ENCODE measurements at regions not wholly inside any gene's neighbourhood (a gene's known extent, or its start where the extent isn't known, plus 50 kb on each side); places are given as distances from the start of the nearest gene placed in this dataset.
"Not testable (repeated sequence)": the region's sequence is repeated elsewhere in the genome, so short reads cannot be mapped to it uniquely, and the experiment has no call there.

- no peak for TF ChIP-seq GMEB1 (CRISPR knock-in tag; IDR thresholded peaks at IDR 0.05; ENCODE audit: borderline replicate concordance)
- no peak for TF ChIP-seq KLF6 (CRISPR knock-in tag; IDR thresholded peaks at IDR 0.05)
- TF ChIP-seq NR1H2 (CRISPR knock-in tag; IDR thresholded peaks at IDR 0.05; ENCODE audit: borderline replicate concordance, low read depth), result no peak
Measured at GRCh38 chr1:29590583-29591565, 354.6 kb downstream of the PTPRU start (continued).

GRCh38 chr1:29589716-29590115 is 353.4 kb downstream of the PTPRU start:
- H3K4me3 ChIP-seq (replicated peaks in 1 of 3; ENCODE audit: insufficient read depth in 1 of 3, low read depth in 2 of 3, low read length in 3 of 3); intact Hi-C loops (cut with micrococcal nuclease; ENCODE audit: unreplicated experiment): not testable (repeated sequence)

More at GRCh38 chr1:29589716-29590115, 353.4 kb downstream of the PTPRU start:
- DNase-seq (ENCODE audit: low spot score); H3K36me3 ChIP-seq (replicated peaks in 1 of 2; ENCODE audit: control insufficient read depth in 1 of 2, insufficient read depth in 2 of 2, low read length in 2 of 2); H3K79me2 ChIP-seq (ENCODE audit: insufficient read depth, low read length); CTCF ChIA-PET (ENCODE audit: low intra/inter-chr PET ratio, low total read pairs); BruUV-seq (replicated peaks); H3K27ac ChIP-seq (ENCODE audit: extremely low read length, insufficient read depth, low read length); ATAC-seq; H3K27me3 ChIP-seq (ENCODE audit: control insufficient read depth in 1 of 2, insufficient read depth in 2 of 2, low read length in 2 of 2); FAIRE-seq; H3K4me2 ChIP-seq (ENCODE audit: low read depth, low read length); H3K4me1 ChIP-seq (ENCODE audit: insufficient read depth, low read length); POLR2A ChIA-PET; H2AFZ ChIP-seq (ENCODE audit: low read length); H4K20me1 ChIP-seq (ENCODE audit: insufficient read depth, low read length); in situ Hi-C loops (cut with HindIII; ENCODE audit: extremely low pct_ligation_motif_present, low pct_unique_long_range_greater_than_20kb); H3K9me3 ChIP-seq (ENCODE audit: low read length); H3K9ac ChIP-seq (ENCODE audit: insufficient read depth, low read depth, low read length): not testable (repeated sequence)
- WGBS (ENCODE audit: low lambda C conversion rate), result 44% methylated on average over 3 of the region's 3 CpGs
